Liver (tissue), 3 donors: ENCODE measurements at regions not wholly inside any gene's neighbourhood (a gene's known extent, or its start where the extent isn't known, plus 50 kb on each side); places are given as distances from the start of the nearest gene placed in this dataset.

Source experiments
- CTCF ChIP-seq: fragments of 150-350 bp; IDR thresholded peaks from 2 replicates; pipeline ENCODE4 v1.5.1; 2017; ENCODE audit warnings: improper control_type of control experiment, low read depth, low read length; ENCODE audit not compliant: missing input control
- EGR1 ChIP-seq, 2 donors: IDR thresholded peaks; 2 replicates each; pipeline ENCODE4 v1.6.1; 2016 to 2018; ENCODE audit warnings: antibody characterized with exemption in 2 of 2, low read depth in 2 of 2
- GABPA ChIP-seq, 2 donors: IDR thresholded peaks in 1 of 2; conservative IDR thresholded peaks in 1 of 2; 2 replicates each; pipeline ENCODE4 v1.6.1; 2016; ENCODE audit warnings: antibody characterized with exemption in 2 of 2, mild to moderate bottlenecking in 1 of 2, moderate library complexity in 1 of 2
- JUND ChIP-seq, 2 donors: IDR thresholded peaks; 2 replicates each; pipeline ENCODE4 v1.6.1; 2016; ENCODE audit warnings: antibody characterized with exemption in 2 of 2
- REST ChIP-seq: IDR thresholded peaks from 2 replicates; pipeline ENCODE4 v1.6.1; 2016; ENCODE audit warnings: antibody characterized with exemption, mild to moderate bottlenecking
- SP1 ChIP-seq: IDR thresholded peaks from 2 replicates; pipeline ENCODE4 v1.6.1; 2018; ENCODE audit warnings: antibody characterized with exemption, mild to moderate bottlenecking
- TAF1 ChIP-seq: conservative IDR thresholded peaks from 2 replicates; pipeline ENCODE4 v1.6.1; 2016; ENCODE audit warnings: antibody characterized with exemption, mild to moderate bottlenecking
- donor health status: healthy.
- donor health status: healthy.

GRCh38 chrX:1928805-1929204 lies 313.9 kb downstream of the ASMT start:
- TF ChIP-seq CTCF, result no peak
- no peak for TF ChIP-seq TAF1
- no peak for TF ChIP-seq REST
- TF ChIP-seq JUND (IDR thresholded peaks at IDR 0.05), result no peak
- TF ChIP-seq GABPA (IDR thresholded peaks at IDR 0.05 in 1 of 2, conservative IDR thresholded peaks at IDR 0.05 in 1 of 2), result no peak
- TF ChIP-seq EGR1 (IDR thresholded peaks at IDR 0.05; ENCODE audit: low read depth in 2 of 2), result no peak
- TF ChIP-seq SP1, result no peak
